Activated CD4-positive, alpha-beta memory T cell treated with anti-CD3 and anti-CD28 coated beads, Interleukin-2, amount 10 ng/mL, durations not matched to agents 7 days and 5 days (primary cell): ENCODE measurements at regions not wholly inside any gene's neighbourhood (a gene's known extent, or its start where the extent isn't known, plus 50 kb on each side); places are given as distances from the start of the nearest gene placed in this dataset.

Experiments
- CTCF ChIA-PET: fragments of 350-600 bp; sonication (Branson Sonifier 250); formaldehyde crosslinking; loops from one replicate; lab custom pipeline; 2021; ENCODE audit warnings: antibody characterized with exemption, inconsistent platforms; lab: Charles Lee
- POLR2A ChIA-PET: fragments of 350-600 bp; sonication (Branson Sonifier 250); formaldehyde crosslinking; loops from one replicate; lab custom pipeline; 2021; ENCODE audit warnings: antibody characterized with exemption; lab: Charles Lee
- DNase-seq: peaks from one replicate; pipeline ENCODE4 v3.0.0-alpha.2; 2020
- H3K27ac Mint-ChIP-seq: one replicate; pipeline ENCODE4 v1.8.0; 2021; ENCODE audit warnings: mild to moderate bottlenecking, mixed read lengths
- H3K27me3 Mint-ChIP-seq: one replicate; pipeline ENCODE4 v1.8.0; 2021; ENCODE audit warnings: mixed read lengths
- H3K36me3 Mint-ChIP-seq: one replicate; pipeline ENCODE4 v1.8.0; 2021; ENCODE audit warnings: low read depth, mixed read lengths
- H3K4me1 Mint-ChIP-seq: one replicate; pipeline ENCODE4 v1.8.0; 2021; ENCODE audit warnings: mixed read lengths
- H3K4me3 Mint-ChIP-seq: one replicate; pipeline ENCODE4 v1.8.0; 2021; ENCODE audit warnings: mild to moderate bottlenecking, mixed read lengths
- H3K9me3 Mint-ChIP-seq: one replicate; pipeline ENCODE4 v1.8.0; 2021; ENCODE audit warnings: mixed read lengths

- H3K36me3 Mint-ChIP-seq = no peaks in the 10 kb centered on the region
- no peaks in the 10 kb centered on the region for H3K4me1 Mint-ChIP-seq
- no peak for DNase-seq
- H3K4me3 Mint-ChIP-seq = no peak overlapping the region
- no peak overlapping the region for H3K27ac Mint-ChIP-seq
- POLR2A ChIA-PET = no interaction called here
- peaks cover 5% of the 10 kb centered on the region for H3K9me3 Mint-ChIP-seq
- no peaks in the 10 kb centered on the region for H3K27me3 Mint-ChIP-seq
- CTCF ChIA-PET = no interaction called here
Measured at GRCh38 chr3:117141812-117142211, 432.2 kb downstream of the TUSC7 start.

- POLR2A ChIA-PET = no interaction called here
- Mint-ChIP-seq H3K27me3 (no peaks in the 10 kb centered on the region), H3K27ac (no peak overlapping the region), H3K36me3 (no peaks in the 10 kb centered on the region), H3K4me1 (no peaks in the 10 kb centered on the region), H3K4me3 (no peak overlapping the region), H3K9me3 (peaks cover 5% of the 10 kb centered on the region)
- CTCF ChIA-PET = no interaction called here
- DNase-seq = no peak
Measured at GRCh38 chr3:117144853-117145252, 435.3 kb downstream of the TUSC7 start.

- Mint-ChIP-seq H3K36me3 (no peaks in the 10 kb centered on the region), H3K9me3 (peaks cover 5% of the 10 kb centered on the region), H3K4me1 (no peaks in the 10 kb centered on the region), H3K27ac (no peak overlapping the region), H3K4me3 (no peak overlapping the region), H3K27me3 (no peaks in the 10 kb centered on the region)
- no peak for DNase-seq
- CTCF ChIA-PET = no interaction called here
- POLR2A ChIA-PET = no interaction called here
Measured at GRCh38 chr3:117145677-117146076, 436.1 kb downstream of the TUSC7 start.

- H3K4me3 Mint-ChIP-seq = no peak overlapping the region
- no peaks in the 10 kb centered on the region for H3K36me3 Mint-ChIP-seq
- H3K27ac Mint-ChIP-seq = no peak overlapping the region
- POLR2A ChIA-PET = no interaction called here
- peaks cover 5% of the 10 kb centered on the region for H3K9me3 Mint-ChIP-seq
- H3K27me3 Mint-ChIP-seq = no peaks in the 10 kb centered on the region
- CTCF ChIA-PET = no interaction called here
- DNase-seq = no peak
- no peaks in the 10 kb centered on the region for H3K4me1 Mint-ChIP-seq
Measured at GRCh38 chr3:117146571-117146970, 437.0 kb downstream of the TUSC7 start.

GRCh38 chr3:117149584-117149983, 440.0 kb downstream of the TUSC7 start:
- H3K27ac Mint-ChIP-seq = no peak overlapping the region
- H3K4me3 Mint-ChIP-seq = no peak overlapping the region
- H3K9me3 Mint-ChIP-seq = no peaks in the 10 kb centered on the region
- DNase-seq = no peak
- H3K36me3 Mint-ChIP-seq = no peaks in the 10 kb centered on the region
- ChIA-PET CTCF (no interaction called here), POLR2A (no interaction called here)
- no peaks in the 10 kb centered on the region for H3K4me1 Mint-ChIP-seq
- H3K27me3 Mint-ChIP-seq = no peaks in the 10 kb centered on the region

GRCh38 chr3:117150628-117151027, 441.0 kb downstream of the TUSC7 start:
- POLR2A ChIA-PET = no interaction called here
- CTCF ChIA-PET = no interaction called here
- Mint-ChIP-seq H3K36me3 (no peaks in the 10 kb centered on the region), H3K9me3 (no peaks in the 10 kb centered on the region), H3K4me1 (no peaks in the 10 kb centered on the region), H3K27me3 (no peaks in the 10 kb centered on the region), H3K4me3 (no peak overlapping the region), H3K27ac (no peak overlapping the region)
- DNase-seq = no peak

- no peak for DNase-seq
- no peak overlapping the region for H3K27ac Mint-ChIP-seq
- H3K9me3 Mint-ChIP-seq = peaks cover 4% of the 10 kb centered on the region
- CTCF ChIA-PET = no interaction called here
- H3K4me1 Mint-ChIP-seq = no peaks in the 10 kb centered on the region
- H3K27me3 Mint-ChIP-seq = no peaks in the 10 kb centered on the region
- no peak overlapping the region for H3K4me3 Mint-ChIP-seq
- no peaks in the 10 kb centered on the region for H3K36me3 Mint-ChIP-seq
- POLR2A ChIA-PET = no interaction called here
Measured at GRCh38 chr3:117160176-117160575, 450.6 kb downstream of the TUSC7 start.

GRCh38 chr3:117161816-117162215, 452.2 kb downstream of the TUSC7 start:
- H3K4me1 Mint-ChIP-seq = no peaks in the 10 kb centered on the region
- no peaks in the 10 kb centered on the region for H3K36me3 Mint-ChIP-seq
- H3K9me3 Mint-ChIP-seq = peaks cover 5% of the 10 kb centered on the region
- no peaks in the 10 kb centered on the region for H3K27me3 Mint-ChIP-seq
- no peak for DNase-seq
- H3K27ac Mint-ChIP-seq = no peak overlapping the region
- POLR2A ChIA-PET = no interaction called here
- CTCF ChIA-PET = no interaction called here
- no peak overlapping the region for H3K4me3 Mint-ChIP-seq

GRCh38 chr3:117165176-117165575, 455.6 kb downstream of the TUSC7 start:
- no peaks in the 10 kb centered on the region for H3K27me3 Mint-ChIP-seq
- CTCF ChIA-PET = no interaction called here
- no peak for DNase-seq
- peaks cover 11% of the 10 kb centered on the region for H3K9me3 Mint-ChIP-seq
- POLR2A ChIA-PET = no interaction called here
- no peaks in the 10 kb centered on the region for H3K36me3 Mint-ChIP-seq
- H3K27ac Mint-ChIP-seq = no peak overlapping the region
- H3K4me3 Mint-ChIP-seq = no peak overlapping the region
- H3K4me1 Mint-ChIP-seq = no peaks in the 10 kb centered on the region

GRCh38 chr3:117165601-117166051, 456.0 kb downstream of the TUSC7 start:
- Mint-ChIP-seq H3K4me3 (no peak overlapping the region), H3K9me3 (peaks cover 11% of the 10 kb centered on the region), H3K4me1 (no peaks in the 10 kb centered on the region), H3K36me3 (no peaks in the 10 kb centered on the region), H3K27me3 (no peaks in the 10 kb centered on the region), H3K27ac (no peak overlapping the region)
- DNase-seq = no peak
- CTCF ChIA-PET = no interaction called here
- POLR2A ChIA-PET = no interaction called here

- H3K27ac Mint-ChIP-seq = no peak overlapping the region
- ChIA-PET CTCF (no interaction called here), POLR2A (no interaction called here)
- no peaks in the 10 kb centered on the region for H3K27me3 Mint-ChIP-seq
- peaks cover 9% of the 10 kb centered on the region for H3K9me3 Mint-ChIP-seq
- H3K36me3 Mint-ChIP-seq = no peaks in the 10 kb centered on the region
- no peaks in the 10 kb centered on the region for H3K4me1 Mint-ChIP-seq
- no peak overlapping the region for H3K4me3 Mint-ChIP-seq
- no peak for DNase-seq
Measured at GRCh38 chr3:117168896-117169295, 459.3 kb downstream of the TUSC7 start.

GRCh38 chr3:117170094-117170493, 460.5 kb downstream of the TUSC7 start:
- Mint-ChIP-seq H3K9me3 (peaks cover 9% of the 10 kb centered on the region), H3K4me1 (no peaks in the 10 kb centered on the region), H3K36me3 (no peaks in the 10 kb centered on the region), H3K27ac (no peak overlapping the region), H3K27me3 (no peaks in the 10 kb centered on the region), H3K4me3 (no peak overlapping the region)
- no peak for DNase-seq
- ChIA-PET CTCF (no interaction called here), POLR2A (no interaction called here)

- H3K27ac Mint-ChIP-seq = no peak overlapping the region
- CTCF ChIA-PET = no interaction called here
- H3K27me3 Mint-ChIP-seq = no peaks in the 10 kb centered on the region
- peaks cover 6% of the 10 kb centered on the region for H3K9me3 Mint-ChIP-seq
- DNase-seq = no peak
- no peak overlapping the region for H3K4me3 Mint-ChIP-seq
- no peaks in the 10 kb centered on the region for H3K36me3 Mint-ChIP-seq
- H3K4me1 Mint-ChIP-seq = no peaks in the 10 kb centered on the region
- POLR2A ChIA-PET = no interaction called here
Measured at GRCh38 chr3:117171124-117171523, 461.5 kb downstream of the TUSC7 start.

- peaks cover under 1% of the 10 kb centered on the region for H3K9me3 Mint-ChIP-seq
- H3K27ac Mint-ChIP-seq = no peak overlapping the region
- no peaks in the 10 kb centered on the region for H3K27me3 Mint-ChIP-seq
- POLR2A ChIA-PET = no interaction called here
- H3K4me3 Mint-ChIP-seq = no peak overlapping the region
- H3K4me1 Mint-ChIP-seq = no peaks in the 10 kb centered on the region
- H3K36me3 Mint-ChIP-seq = no peaks in the 10 kb centered on the region
- CTCF ChIA-PET = no interaction called here
- no peak for DNase-seq
Measured at GRCh38 chr3:117172426-117172825, 462.8 kb downstream of the TUSC7 start.

GRCh38 chr3:117181222-117181621, 471.6 kb downstream of the TUSC7 start:
- Mint-ChIP-seq H3K36me3 (no peaks in the 10 kb centered on the region), H3K9me3 (no peaks in the 10 kb centered on the region), H3K4me1 (no peaks in the 10 kb centered on the region), H3K27ac (no peak overlapping the region), H3K27me3 (no peaks in the 10 kb centered on the region), H3K4me3 (no peak overlapping the region)
- ChIA-PET POLR2A (no interaction called here), CTCF (no interaction called here)
- DNase-seq = no peak
